Kidney (tissue), 13 donors: ENCODE measurements at regions not wholly inside any gene's neighbourhood (a gene's known extent, or its start where the extent isn't known, plus 50 kb on each side); places are given as distances from the start of the nearest gene placed in this dataset.

ENCODE experiments used
- DNase-seq, 5 donors: peaks; one replicate each; pipeline ENCODE4 v3.0.0-alpha.2; 2013 to 2020
- FAIRE-seq: peaks from 2 replicates; lab custom pipeline; 2012; peaks lifted over from hg19 to GRCh38; lab: Jason Lieb, UNC
- H3K27ac ChIP-seq, 2 donors: one replicate each; pipeline ENCODE4 v1.7.0; 2013; ENCODE audit warnings: low read depth in 2 of 2, low read length in 2 of 2, inconsistent platforms in 1 of 2
- H3K27me3 ChIP-seq: one replicate; pipeline ENCODE4 v1.7.1; 2013; ENCODE audit warnings: low read length, inconsistent platforms; ENCODE audit not compliant: control insufficient read depth, insufficient read depth
- H3K36me3 ChIP-seq, 3 donors: one replicate each; pipeline versions ENCODE4 v1.7.0 to v1.7.1; 2013; ENCODE audit warnings: low read length in 3 of 3, control low read depth in 1 of 3, inconsistent platforms in 1 of 3; ENCODE audit not compliant: insufficient read depth in 3 of 3, control insufficient read depth in 2 of 3
- H3K4me1 ChIP-seq, 3 donors: one replicate each; pipeline versions ENCODE4 v1.7.0 to v1.7.1; 2013; ENCODE audit warnings: low read length in 3 of 3, inconsistent platforms in 1 of 3, low read depth in 1 of 3; ENCODE audit not compliant: control insufficient read depth in 2 of 3, insufficient read depth in 2 of 3
- H3K4me3 ChIP-seq, 3 donors: one replicate each; pipeline versions ENCODE4 v1.7.0 to v1.8.1; 2013; ENCODE audit warnings: low read length in 3 of 3, control low read depth in 1 of 3, inconsistent platforms in 1 of 3
- H3K9ac ChIP-seq, 3 donors: one replicate each; pipeline versions ENCODE4 v1.7.0 to v1.7.1; 2013; ENCODE audit warnings: low read length in 3 of 3, control low read depth in 1 of 3, inconsistent platforms in 1 of 3
- H3K9me3 ChIP-seq, 3 donors: one replicate each; pipeline versions ENCODE4 v1.7.0 to v1.7.1; 2013; ENCODE audit warnings: low read length in 3 of 3, control low read depth in 1 of 3, inconsistent platforms in 1 of 3; ENCODE audit not compliant: control insufficient read depth in 2 of 3, insufficient read depth in 1 of 3
- CTCF ChIP-seq: IDR thresholded peaks from 3 replicates; pipeline ENCODE4 v1.5.1; 2012; ENCODE audit warnings: mild to moderate bottlenecking, moderate library complexity, borderline replicate concordance; ENCODE audit not compliant: insufficient read depth; ENCODE audit errors: extremely low read depth
- intact Hi-C: fragments of 100-400 bp; cut with DNase I; formaldehyde crosslinking; loops from one replicate; pipeline ENCODE4 v1.11.1; 2022
- donor health status: control.
- donor health status: control.
- donor health status: control.
- donor health status: control.
- donor health status: control.
- donor health status: DM: yes; HTN: yes; CAD: no.
- donor health status: Normal renal cell carcinoma (clear cell type).

- FAIRE-seq (no peak), DNase-seq (peak in 3 of 5 donors; percentile 45 to 73 (median 66))
- Histone ChIP-seq H3K4me3 (no peak overlapping the region), H3K36me3 (no peaks in the 10 kb centered on the region), H3K27ac (no peak overlapping the region), H3K4me1 (peaks cover 0 to 3% (median 0%) of the 10 kb centered on the region in 3 donors), H3K9ac (no peak overlapping the region), H3K27me3 (no peaks in the 10 kb centered on the region), H3K9me3 (no peaks in the 10 kb centered on the region)
- TF ChIP-seq CTCF = no peak
- intact Hi-C loops = loop anchor here (10.0 kb wide), 1 partner anchor 127 kb away; no protein-coding TSS in a partner anchor
Measured at GRCh38 chr22:19622061-19622441, 92.3 kb upstream of the SEPTIN5 start.

GRCh38 chr22:19625331-19626041 lies 88.8 kb upstream of the SEPTIN5 start:
- no peak overlapping the region for H3K27ac ChIP-seq
- TF ChIP-seq CTCF = no peak
- FAIRE-seq = no peak
- H3K9ac ChIP-seq = no peak overlapping the region
- DNase-seq = peak in 1 of 5 donors; percentile 66
- intact Hi-C loops = loop anchor here (10.0 kb wide), 1 partner anchor 131 kb away; no protein-coding TSS in a partner anchor
- H3K36me3 ChIP-seq = no peaks in the 10 kb centered on the region
- H3K4me3 ChIP-seq = no peak overlapping the region
- H3K9me3 ChIP-seq = no peaks in the 10 kb centered on the region
- H3K4me1 ChIP-seq = peaks cover 0 to 3% (median 0%) of the 10 kb centered on the region in 3 donors
- no peaks in the 10 kb centered on the region for H3K27me3 ChIP-seq

- intact Hi-C loops = loop anchor here (10.0 kb wide), 1 partner anchor 131 kb away; no protein-coding TSS in a partner anchor
Measured at GRCh38 chr22:19626042-19626587, 88.2 kb upstream of the SEPTIN5 start.

More at GRCh38 chr22:19626042-19626587, 88.2 kb upstream of the SEPTIN5 start:
- no peak overlapping the region for H3K4me3 ChIP-seq
- FAIRE-seq (no peak), DNase-seq (no peak)
- TF ChIP-seq CTCF = no peak
- H3K9ac ChIP-seq = no peak overlapping the region
- H3K27me3 ChIP-seq = no peaks in the 10 kb centered on the region
- H3K4me1 ChIP-seq = peaks cover 0 to 1% (median 0%) of the 10 kb centered on the region in 3 donors
- H3K36me3 ChIP-seq = no peaks in the 10 kb centered on the region
- H3K9me3 ChIP-seq = no peaks in the 10 kb centered on the region
- no peak overlapping the region for H3K27ac ChIP-seq
